Ishikawa (cell line): ENCODE measurements at regions not wholly inside any gene's neighbourhood (a gene's known extent, or its start where the extent isn't known, plus 50 kb on each side); places are given as distances from the start of the nearest gene placed in this dataset.

Experiments
- CEBPB ChIP-seq: IDR thresholded peaks from 2 replicates; pipeline ENCODE4 v1.6.1; 2012
- EGR1 ChIP-seq: IDR thresholded peaks from 2 replicates; pipeline ENCODE4 v1.6.1; 2012
- NFIC ChIP-seq: IDR thresholded peaks from 2 replicates; pipeline ENCODE4 v1.6.1; 2012
- RAD21 ChIP-seq: IDR thresholded peaks from 2 replicates; pipeline ENCODE4 v1.6.1; 2012; ENCODE audit warnings: low read depth
- TAF1 ChIP-seq: IDR thresholded peaks from 2 replicates; pipeline ENCODE4 v1.6.1; 2012; ENCODE audit warnings: low read depth, mild to moderate bottlenecking
- TCF12 ChIP-seq: IDR thresholded peaks from 2 replicates; pipeline ENCODE4 v1.6.1; 2012; ENCODE audit warnings: low read depth
- YY1 ChIP-seq: IDR thresholded peaks from 2 replicates; pipeline ENCODE4 v1.6.1; 2012; ENCODE audit warnings: low read depth

DNA sequence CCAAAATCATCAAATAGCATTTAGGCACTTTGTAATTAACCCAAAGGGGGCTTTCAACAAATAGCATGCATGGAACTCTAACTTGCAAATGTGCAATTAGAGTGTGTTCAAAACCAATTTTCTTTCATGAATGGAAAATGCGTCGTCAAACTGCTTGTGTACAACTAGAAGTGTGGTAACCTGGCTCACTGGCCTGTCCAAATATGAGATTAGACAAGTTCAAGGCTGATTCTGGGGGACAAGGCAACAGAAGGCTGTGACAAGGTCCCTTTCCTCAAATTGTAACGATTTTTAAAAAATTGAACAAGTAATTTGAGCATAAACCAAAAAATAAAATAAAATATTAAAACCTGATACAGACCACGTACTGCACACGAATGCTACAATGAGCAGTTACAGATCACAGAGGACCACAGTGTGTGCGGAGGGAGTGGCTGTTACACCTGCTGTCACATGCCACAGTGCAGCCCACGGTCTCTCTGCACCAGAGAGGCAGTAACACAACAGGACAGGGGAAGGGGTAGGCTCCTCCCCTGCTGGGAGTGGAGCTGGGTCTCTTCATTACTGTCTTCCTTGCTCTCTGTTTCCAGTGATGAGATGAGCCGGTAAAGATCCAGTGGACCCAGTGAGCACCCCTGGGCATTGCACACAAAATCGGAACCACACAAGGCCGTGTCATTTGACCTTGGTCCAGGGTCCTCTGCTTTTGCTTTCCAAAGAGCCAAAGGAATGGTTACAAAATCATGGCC, 252.2 kb upstream of the PDE10A start:
- TF ChIP-seq TCF12 (no peak), NFIC (no peak), CEBPB (no peak), TAF1 (no peak), RAD21 (no peak), EGR1 (no peak), YY1 (no peak)
